Effector memory CD8-positive, alpha-beta T cell (primary cell): ENCODE measurements at regions not wholly inside any gene's neighbourhood (a gene's known extent, or its start where the extent isn't known, plus 50 kb on each side); places are given as distances from the start of the nearest gene placed in this dataset.
"Not testable (repeated sequence)": the region's sequence is repeated elsewhere in the genome, so short reads cannot be mapped to it uniquely, and the experiment has no call there.

Experiments used
- ATAC-seq: fragments of 150-1000 bp; cut with Tn5 transposase; replicated peaks from 2 replicates; pipeline ENCODE4 v1.10.0; 2021; ENCODE audit warnings: mild to moderate bottlenecking, moderate library complexity
- DNase-seq, 3 experiments: peaks; one replicate each; pipeline ENCODE4 v3.0.0; 2021
- H3K27ac Mint-ChIP-seq, 2 donors: one replicate each; pipeline ENCODE4 v1.8.0; 2022; ENCODE audit warnings: mild to moderate bottlenecking in 2 of 2, mixed read lengths in 2 of 2, moderate library complexity in 2 of 2
- H3K27me3 Mint-ChIP-seq, 2 donors: one replicate each; pipeline ENCODE4 v1.8.0; 2022; ENCODE audit warnings: mixed read lengths in 2 of 2
- H3K36me3 Mint-ChIP-seq: one replicate; pipeline ENCODE4 v1.8.0; 2022; ENCODE audit warnings: mild to moderate bottlenecking, moderate library complexity, mixed read lengths; ENCODE audit not compliant: insufficient read depth
- H3K4me1 Mint-ChIP-seq, 2 donors: one replicate each; pipeline ENCODE4 v1.8.0; 2022; ENCODE audit warnings: low read depth in 2 of 2, mixed read lengths in 2 of 2
- H3K4me3 Mint-ChIP-seq, 2 donors: one replicate each; pipeline ENCODE4 v1.8.0; 2022; ENCODE audit warnings: mild to moderate bottlenecking in 2 of 2, mixed read lengths in 2 of 2, moderate library complexity in 2 of 2
- H3K9me3 Mint-ChIP-seq, 2 donors: one replicate each; pipeline ENCODE4 v1.8.0; 2022; ENCODE audit warnings: mixed read lengths in 2 of 2

DNA sequence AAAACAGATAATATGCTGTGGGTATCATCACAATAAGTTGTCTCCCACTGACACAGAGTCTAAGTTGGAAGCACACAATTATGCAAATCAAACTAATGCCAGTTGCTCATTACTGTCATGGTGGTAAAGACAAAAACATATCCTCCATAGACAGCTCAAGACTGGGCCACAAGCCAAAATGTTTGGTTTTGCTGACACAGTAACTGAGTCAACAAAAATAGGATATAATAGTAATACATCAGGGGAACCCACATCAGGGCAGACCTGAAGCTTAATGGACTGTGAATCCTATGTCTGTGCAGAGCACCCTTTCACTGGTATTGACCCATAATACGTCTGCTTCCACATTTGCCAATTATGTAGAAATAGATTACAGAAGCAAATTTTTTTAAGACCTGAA, 597.8 kb downstream of the TTLL7 start:
- not testable (repeated sequence) for H3K36me3 Mint-ChIP-seq, DNase-seq, H3K4me3 Mint-ChIP-seq, ATAC-seq, H3K27me3 Mint-ChIP-seq, H3K27ac Mint-ChIP-seq, H3K9me3 Mint-ChIP-seq, H3K4me1 Mint-ChIP-seq

DNA sequence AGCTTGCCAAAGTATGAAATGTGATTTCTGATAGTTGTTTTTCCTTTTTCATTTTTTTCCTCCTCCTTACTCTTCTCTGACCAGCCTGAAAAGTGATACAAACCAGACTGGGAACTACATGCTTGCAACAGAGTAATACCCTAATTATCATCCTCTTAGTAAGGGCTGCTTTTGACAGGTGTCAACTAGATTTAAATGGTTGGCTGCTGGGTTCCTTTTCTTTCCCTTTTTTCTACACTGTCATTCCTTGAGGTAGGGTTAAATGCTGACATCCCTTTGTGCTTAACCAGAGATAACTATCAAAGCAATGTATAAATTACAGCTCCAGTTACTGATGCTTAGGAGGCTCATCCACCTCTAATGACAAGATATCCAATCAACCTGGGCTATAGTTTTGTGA, 598.8 kb downstream of the TTLL7 start:
- not testable (repeated sequence) for H3K9me3 Mint-ChIP-seq, H3K4me1 Mint-ChIP-seq, H3K36me3 Mint-ChIP-seq, H3K27me3 Mint-ChIP-seq, H3K4me3 Mint-ChIP-seq, H3K27ac Mint-ChIP-seq, ATAC-seq, DNase-seq

DNA sequence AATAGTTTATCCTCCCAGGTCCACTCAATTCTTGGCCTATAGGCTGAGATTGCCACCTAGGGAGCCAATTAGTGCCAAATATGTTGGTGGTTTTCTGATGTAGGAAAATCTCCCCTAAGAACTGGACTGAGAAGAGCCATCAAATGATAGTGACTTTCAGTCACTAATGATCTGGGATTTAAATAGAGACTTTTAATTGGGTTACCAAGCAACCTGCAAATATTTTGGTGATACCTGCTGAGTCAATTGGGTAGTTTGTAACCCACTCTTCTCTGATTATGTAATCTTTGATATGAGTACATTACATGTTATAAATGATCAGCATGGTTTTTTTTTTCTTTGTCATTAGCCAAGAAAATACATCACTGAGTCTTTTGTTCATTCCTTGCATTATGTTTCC, 600.8 kb downstream of the TTLL7 start:
- not testable (repeated sequence) for H3K4me1 Mint-ChIP-seq, H3K27ac Mint-ChIP-seq, H3K27me3 Mint-ChIP-seq, H3K36me3 Mint-ChIP-seq, ATAC-seq, DNase-seq, H3K4me3 Mint-ChIP-seq, H3K9me3 Mint-ChIP-seq

DNA sequence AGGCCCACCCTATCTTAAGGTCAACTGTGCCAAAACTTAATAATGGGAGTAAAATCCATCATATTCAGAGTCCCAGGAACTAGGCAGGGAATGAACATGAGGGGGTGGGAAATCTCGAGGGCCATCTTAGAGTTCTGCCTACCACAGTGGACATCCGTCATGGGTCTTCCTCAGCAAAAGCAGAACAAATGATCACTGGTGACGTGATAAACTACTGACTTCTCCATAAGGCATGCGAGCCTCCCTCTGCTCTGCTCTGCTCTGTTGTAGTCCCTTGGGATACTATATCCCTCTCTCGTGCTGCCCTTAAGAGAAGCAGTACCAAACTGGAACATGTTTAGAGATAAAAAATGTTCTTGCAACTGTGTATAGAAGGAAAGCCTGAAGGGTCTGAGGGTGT, 603.8 kb downstream of the TTLL7 start:
- H3K4me3 Mint-ChIP-seq, H3K4me1 Mint-ChIP-seq, H3K9me3 Mint-ChIP-seq, ATAC-seq, H3K27ac Mint-ChIP-seq, H3K27me3 Mint-ChIP-seq, H3K36me3 Mint-ChIP-seq, DNase-seq: not testable (repeated sequence)

DNA sequence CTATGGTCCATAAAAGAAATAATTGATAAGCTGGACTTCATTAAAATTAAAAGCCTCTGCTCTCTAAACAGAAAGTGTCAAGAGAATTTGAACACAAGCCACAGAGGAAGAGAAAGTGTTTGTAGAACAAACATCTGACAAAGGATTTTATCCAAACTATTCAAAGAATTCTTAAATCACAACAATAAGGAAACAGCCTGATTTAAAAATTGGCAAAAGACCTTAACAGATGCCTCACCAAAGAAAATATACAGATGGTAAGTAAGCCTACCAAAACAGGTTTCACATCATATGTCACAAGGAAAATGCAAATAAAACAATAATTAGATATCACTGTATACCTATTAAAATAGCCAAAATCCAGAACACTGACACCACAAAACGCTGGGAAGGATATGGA, 612.0 kb downstream of the TTLL7 start:
- H3K4me3 Mint-ChIP-seq, ATAC-seq, H3K4me1 Mint-ChIP-seq, H3K27me3 Mint-ChIP-seq, DNase-seq, H3K9me3 Mint-ChIP-seq, H3K27ac Mint-ChIP-seq, H3K36me3 Mint-ChIP-seq: not testable (repeated sequence)

DNA sequence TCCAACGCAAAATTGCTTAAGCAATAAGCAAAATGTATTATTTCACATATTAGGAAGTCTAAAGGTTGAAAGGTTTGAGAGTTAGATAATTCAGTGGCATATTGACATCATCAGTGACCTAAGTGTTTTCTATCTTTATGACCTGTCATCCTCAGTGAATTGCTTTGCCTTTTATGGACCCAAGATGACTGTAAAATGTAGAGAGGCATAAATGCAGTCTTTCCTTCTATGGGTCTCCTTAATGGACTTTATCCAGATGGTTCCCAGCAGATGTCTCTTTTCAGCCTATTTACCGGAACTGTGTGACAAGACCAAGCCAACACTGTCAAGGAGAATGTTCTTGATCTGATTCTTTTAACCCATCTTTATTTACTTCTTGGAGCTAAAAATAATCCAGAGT, 615.8 kb downstream of the TTLL7 start:
- not testable (repeated sequence) for H3K36me3 Mint-ChIP-seq, H3K4me1 Mint-ChIP-seq, DNase-seq, H3K27me3 Mint-ChIP-seq, H3K9me3 Mint-ChIP-seq, H3K27ac Mint-ChIP-seq, H3K4me3 Mint-ChIP-seq, ATAC-seq

DNA sequence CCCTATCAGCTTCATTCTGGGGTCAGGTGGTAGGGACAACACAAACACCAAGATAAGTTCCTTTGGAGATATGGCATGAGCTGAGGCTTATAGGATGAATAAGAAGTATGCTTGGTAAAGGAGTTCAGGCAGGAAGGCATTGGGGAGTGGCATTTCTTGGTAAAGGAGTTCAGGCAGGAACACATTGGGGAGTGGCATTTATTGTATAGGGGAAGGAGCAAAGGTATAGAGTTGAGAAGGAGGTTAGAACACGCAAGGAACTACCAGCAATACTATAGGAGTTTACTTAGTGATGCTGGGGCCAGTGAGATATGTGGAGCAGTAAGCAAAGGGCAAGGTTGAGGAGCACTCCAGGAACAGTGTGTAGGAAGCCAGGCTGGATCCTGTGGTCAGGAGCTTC, 625.9 kb downstream of the TTLL7 start:
- DNase-seq, H3K4me1 Mint-ChIP-seq, H3K27me3 Mint-ChIP-seq, H3K27ac Mint-ChIP-seq, H3K4me3 Mint-ChIP-seq, ATAC-seq, H3K36me3 Mint-ChIP-seq: not testable (repeated sequence)
- peaks cover 14% of the 10 kb centered on the region in 2 donors for H3K9me3 Mint-ChIP-seq

DNA sequence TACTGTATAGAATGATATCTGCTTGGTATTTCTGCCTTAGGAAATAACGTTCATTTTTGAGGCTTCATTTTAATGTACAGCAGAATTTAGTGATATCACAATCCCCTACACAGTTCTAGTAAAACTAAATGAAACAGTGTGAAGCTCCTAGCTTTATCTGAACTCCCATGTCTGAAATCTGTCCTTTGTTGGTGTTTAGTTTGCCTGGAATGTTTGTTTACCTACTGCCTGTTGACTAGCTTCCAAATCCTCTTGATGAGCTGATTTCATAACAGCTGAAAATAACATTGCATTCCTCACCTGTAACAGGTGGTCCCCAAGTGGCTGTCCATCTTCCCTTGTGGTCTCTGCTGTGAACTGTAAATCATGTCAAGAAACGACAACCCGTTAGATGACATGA, 629.1 kb downstream of the TTLL7 start:
- DNase-seq, ATAC-seq, H3K36me3 Mint-ChIP-seq, H3K4me1 Mint-ChIP-seq, H3K4me3 Mint-ChIP-seq, H3K27me3 Mint-ChIP-seq, H3K27ac Mint-ChIP-seq: not testable (repeated sequence)
- peaks cover 14% of the 10 kb centered on the region in 2 donors for H3K9me3 Mint-ChIP-seq

DNA sequence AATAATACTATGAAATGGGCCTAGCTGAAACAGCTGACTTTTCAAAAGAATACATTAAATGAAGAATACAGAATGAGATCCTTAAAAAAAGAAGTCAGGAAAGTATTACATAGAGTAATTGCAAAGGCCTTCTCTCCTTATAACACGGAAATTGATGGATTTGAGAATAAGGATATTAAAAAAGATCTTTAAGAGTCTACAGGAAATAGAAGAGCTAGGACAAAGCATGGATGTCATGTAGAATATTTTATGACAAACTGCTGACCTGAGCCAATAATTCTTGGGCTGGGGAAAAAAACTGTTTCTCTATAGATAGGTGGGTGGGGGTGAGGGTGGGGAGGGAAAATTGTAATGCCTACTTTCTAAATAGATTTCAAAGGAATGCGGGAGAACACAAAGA, 633.6 kb downstream of the TTLL7 start:
- not testable (repeated sequence) for H3K4me3 Mint-ChIP-seq, H3K9me3 Mint-ChIP-seq, H3K4me1 Mint-ChIP-seq, DNase-seq, H3K27me3 Mint-ChIP-seq, H3K36me3 Mint-ChIP-seq, ATAC-seq, H3K27ac Mint-ChIP-seq

DNA sequence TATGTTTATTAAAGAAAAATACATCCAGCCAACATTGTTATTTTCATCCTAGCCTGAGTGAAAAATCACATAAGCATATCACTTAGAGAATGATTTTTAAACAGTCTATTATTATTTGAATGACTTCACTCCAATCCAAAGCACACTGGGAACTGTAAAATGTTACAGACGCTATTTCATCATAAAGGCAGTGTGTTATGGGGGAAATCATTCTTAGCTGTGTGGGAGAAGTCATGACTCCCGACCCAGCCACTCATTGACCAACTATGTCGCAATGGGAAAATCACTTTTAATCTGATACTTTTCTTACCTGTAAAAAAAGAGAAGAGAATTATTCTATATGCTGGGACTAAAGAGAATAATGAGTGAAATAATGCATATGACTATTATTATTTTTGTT, 653.6 kb downstream of the TTLL7 start:
- not testable (repeated sequence) for DNase-seq, H3K36me3 Mint-ChIP-seq, H3K4me1 Mint-ChIP-seq

DNA sequence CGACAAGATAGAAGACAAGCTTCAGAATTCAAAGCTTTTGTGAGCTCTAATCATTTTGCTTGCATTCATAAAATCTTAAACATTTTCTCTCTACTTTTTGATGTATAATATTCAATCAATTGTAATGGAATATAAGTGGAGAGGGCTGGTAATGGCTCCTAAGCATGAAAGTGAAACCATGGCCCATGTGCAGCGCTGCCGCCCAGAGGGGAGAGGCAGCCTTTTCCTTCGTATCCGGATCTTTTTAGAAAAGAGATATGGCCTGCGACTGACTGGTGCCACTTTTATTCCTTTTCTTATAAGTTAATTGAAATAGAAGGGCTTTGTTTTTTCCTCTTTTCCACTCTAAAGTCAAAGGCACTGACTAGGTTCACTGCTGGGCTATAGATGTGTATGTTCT, 655.2 kb downstream of the TTLL7 start:
- H3K27me3 Mint-ChIP-seq, H3K9me3 Mint-ChIP-seq, ATAC-seq, H3K27ac Mint-ChIP-seq, H3K36me3 Mint-ChIP-seq, H3K4me1 Mint-ChIP-seq, H3K4me3 Mint-ChIP-seq, DNase-seq: not testable (repeated sequence)

More for the DNA sequence above, 653.6 kb downstream of the TTLL7 start:
- not testable (repeated sequence) for H3K27ac Mint-ChIP-seq, H3K4me3 Mint-ChIP-seq, H3K27me3 Mint-ChIP-seq, H3K9me3 Mint-ChIP-seq, ATAC-seq

DNA sequence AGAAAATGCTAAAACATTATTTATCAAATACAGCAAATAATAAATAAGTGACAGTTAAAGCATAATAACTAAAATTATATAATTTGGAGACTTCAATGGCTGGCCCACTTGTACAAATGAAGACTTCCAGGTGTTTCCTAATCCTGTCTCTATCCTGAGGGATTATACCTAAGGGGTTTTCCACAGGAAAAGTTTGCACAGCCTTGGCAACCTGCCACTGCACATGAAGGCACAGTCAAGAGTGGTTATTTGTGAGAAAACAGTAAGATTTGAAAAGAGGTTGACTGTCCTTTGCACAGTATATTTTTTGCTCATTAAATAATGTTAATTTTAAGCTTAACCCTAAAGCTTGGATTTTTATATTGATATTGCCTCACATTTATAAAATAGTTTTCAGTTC, 655.9 kb downstream of the TTLL7 start:
- not testable (repeated sequence) for H3K4me3 Mint-ChIP-seq, H3K27me3 Mint-ChIP-seq, ATAC-seq, H3K4me1 Mint-ChIP-seq, H3K9me3 Mint-ChIP-seq, H3K27ac Mint-ChIP-seq, DNase-seq, H3K36me3 Mint-ChIP-seq

DNA sequence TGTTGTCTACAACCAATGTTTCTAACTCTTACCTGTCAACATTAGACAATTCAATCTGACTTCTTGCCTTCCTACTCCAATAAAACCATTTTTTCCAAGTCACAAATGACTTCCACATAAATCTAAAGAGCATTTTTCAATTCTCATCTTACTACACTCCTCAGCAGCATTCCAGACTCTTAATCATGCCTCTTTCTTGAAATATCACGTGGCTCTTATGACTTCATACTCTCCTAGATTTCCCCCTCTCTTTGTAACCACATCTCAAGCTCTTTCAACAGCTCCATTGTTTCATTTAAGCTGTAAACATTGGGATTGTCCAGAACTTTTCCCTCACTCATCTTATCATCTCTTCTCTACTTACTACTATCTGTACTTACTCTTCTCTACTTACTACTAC, 666.6 kb downstream of the TTLL7 start:
- not testable (repeated sequence) for ATAC-seq, H3K27ac Mint-ChIP-seq, H3K27me3 Mint-ChIP-seq, H3K36me3 Mint-ChIP-seq, DNase-seq, H3K4me1 Mint-ChIP-seq, H3K4me3 Mint-ChIP-seq
- H3K9me3 Mint-ChIP-seq, result peaks cover 1 to 26% of the 10 kb centered on the region in 2 donors

DNA sequence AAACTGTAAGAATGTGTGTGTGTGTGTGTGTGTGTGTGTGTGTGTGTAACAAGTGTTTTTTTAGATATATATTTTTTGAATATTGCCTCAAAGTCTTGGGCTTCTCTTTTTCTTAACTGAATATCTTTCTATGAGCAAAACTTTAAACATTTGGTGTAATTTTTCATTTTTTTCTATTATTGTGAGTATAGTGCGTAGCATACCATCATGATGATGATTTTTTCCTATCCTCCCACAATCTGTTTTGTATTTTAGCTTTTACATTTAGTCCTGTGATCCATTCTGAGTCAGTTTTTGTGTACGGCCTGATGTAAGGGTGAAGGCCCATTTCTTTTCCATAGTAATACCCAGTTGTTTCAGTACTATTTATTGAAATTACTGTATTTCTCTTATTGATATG, 680.6 kb downstream of the TTLL7 start:
- Mint-ChIP-seq H3K27me3 (no peaks in the 10 kb centered on the region), H3K36me3 (no peaks in the 10 kb centered on the region), H3K4me1 (no peaks in the 10 kb centered on the region), H3K9me3 (peaks cover 4 to 5% of the 10 kb centered on the region in 2 donors), H3K4me3 (no peak overlapping the region), H3K27ac (no peak overlapping the region)
- ATAC-seq, result no peak
- no peak for DNase-seq

DNA sequence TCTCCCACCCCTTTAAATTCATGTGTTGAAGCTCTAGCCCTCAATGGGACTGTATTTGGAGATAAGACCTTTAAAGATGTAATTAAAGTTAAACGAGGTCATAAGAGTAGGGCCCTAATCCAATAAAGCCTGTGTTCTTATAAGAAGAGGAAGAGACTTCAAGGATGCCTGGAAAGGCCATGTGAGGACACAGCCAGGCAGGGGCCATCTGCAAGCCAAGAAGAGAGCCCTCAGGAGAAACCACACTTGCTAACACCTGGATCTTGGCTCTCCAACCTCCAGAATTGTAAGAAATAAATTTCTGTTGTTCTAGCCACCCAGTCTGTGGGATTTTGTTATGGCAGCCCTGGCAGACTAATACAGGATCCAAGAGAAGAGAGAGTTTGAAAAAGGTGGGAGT, 683.5 kb downstream of the TTLL7 start:
- H3K27me3 Mint-ChIP-seq, DNase-seq, H3K9me3 Mint-ChIP-seq, H3K4me1 Mint-ChIP-seq, H3K4me3 Mint-ChIP-seq, H3K27ac Mint-ChIP-seq, ATAC-seq, H3K36me3 Mint-ChIP-seq: not testable (repeated sequence)
